ENCODE measurements at regions not wholly inside any gene's neighbourhood (a gene's known extent, or its start where the extent isn't known, plus 50 kb on each side); places are given as distances from the start of the nearest gene placed in this dataset.
"Not testable (repeated sequence)": the region's sequence is repeated elsewhere in the genome, so short reads cannot be mapped to it uniquely, and the experiment has no call there.

DNA sequence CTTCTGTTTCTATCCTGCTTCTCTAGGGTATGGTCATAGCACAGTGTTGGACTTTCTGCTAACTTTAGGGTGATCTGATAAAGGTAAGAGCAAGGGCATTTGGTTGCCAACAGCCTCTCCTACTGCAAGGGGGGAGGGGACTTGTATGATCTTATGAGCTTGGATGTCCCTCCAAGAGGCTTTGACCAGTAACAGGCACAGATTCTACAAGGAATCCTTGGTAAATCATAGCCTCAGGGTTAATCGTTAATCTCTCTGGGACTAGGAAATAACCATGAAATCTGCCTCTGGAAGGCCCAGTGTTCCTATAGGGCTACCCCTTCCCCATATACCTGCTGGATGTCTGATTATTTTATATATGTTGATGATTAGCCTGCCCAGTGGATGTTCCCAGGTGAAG lies 134.8 kb upstream of the TNFSF4 start:
- DNase-seq (ENCODE audit: low read depth) = no peak

- DNase-seq (ENCODE audit: low read depth) = no peak
These were observed 134.4 kb upstream of the PRDX6 start for GRCh38 chr1:173342736-173343135.

GRCh38 chr1:173344034-173344743 lies 132.9 kb upstream of the PRDX6 start:
- DNase-seq (ENCODE audit: low read depth) = no peak

GRCh38 chr1:173347282-173347818 lies 129.8 kb upstream of the PRDX6 start:
- no peak for DNase-seq (ENCODE audit: low read depth)

DNA sequence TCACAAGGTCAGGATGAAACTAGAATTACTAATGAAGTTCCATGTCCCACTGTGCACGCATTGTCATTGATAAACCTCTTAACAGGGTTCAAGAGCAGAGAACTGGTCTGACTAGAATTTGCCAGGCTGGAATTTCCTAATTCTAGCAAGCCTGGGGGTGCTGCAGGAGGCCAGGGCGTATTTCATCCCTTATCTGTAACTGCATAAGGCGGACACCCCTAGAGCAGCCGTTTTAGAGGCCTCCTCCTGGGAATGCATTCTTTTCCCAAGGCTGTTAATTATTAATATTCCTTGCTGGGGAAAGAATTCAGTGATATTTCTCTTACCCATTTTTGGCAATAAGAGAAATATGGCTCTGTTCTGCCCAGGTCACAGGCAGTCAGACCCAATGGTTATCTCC lies 124.5 kb upstream of the PRDX6 start:
- DNase-seq (ENCODE audit: low read depth) = not testable (repeated sequence)

- DNase-seq (ENCODE audit: low read depth) = no peak
These were observed 123.8 kb upstream of the PRDX6 start for GRCh38 chr1:173353350-173353749.

GRCh38 chr1:173354937-173355280 lies 122.2 kb upstream of the PRDX6 start:
- DNase-seq (ENCODE audit: low read depth) = peak; percentile 73

GRCh38 chr1:173355281-173356031 lies 121.7 kb upstream of the PRDX6 start:
- no peak for DNase-seq (ENCODE audit: low read depth)

GRCh38 chr1:173356191-173356762 lies 120.9 kb upstream of the PRDX6 start:
- DNase-seq (ENCODE audit: low read depth) = no peak

GRCh38 chr1:173360487-173361063 lies 116.6 kb upstream of the PRDX6 start:
- no peak for DNase-seq (ENCODE audit: low read depth)

DNA sequence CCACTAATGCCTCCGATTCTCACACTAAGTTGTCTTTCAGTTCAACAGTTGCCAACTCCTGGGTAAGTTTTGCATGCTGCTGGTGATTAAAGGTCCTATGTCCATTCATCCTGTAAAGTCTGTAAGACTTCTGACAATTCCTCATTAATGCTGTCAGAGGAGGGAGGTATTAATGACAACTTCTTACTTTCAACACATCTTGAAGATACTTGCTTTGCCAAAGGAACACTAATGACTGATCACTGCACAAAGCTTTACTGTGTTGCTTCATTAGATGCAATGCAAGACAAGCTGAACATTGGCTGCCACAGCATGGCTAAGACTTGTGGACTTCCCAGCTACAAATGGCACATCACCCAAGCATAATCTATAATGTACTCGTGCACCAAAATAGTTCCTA lies 114.6 kb upstream of the PRDX6 start:
- no peak for DNase-seq (ENCODE audit: low read depth)

DNA sequence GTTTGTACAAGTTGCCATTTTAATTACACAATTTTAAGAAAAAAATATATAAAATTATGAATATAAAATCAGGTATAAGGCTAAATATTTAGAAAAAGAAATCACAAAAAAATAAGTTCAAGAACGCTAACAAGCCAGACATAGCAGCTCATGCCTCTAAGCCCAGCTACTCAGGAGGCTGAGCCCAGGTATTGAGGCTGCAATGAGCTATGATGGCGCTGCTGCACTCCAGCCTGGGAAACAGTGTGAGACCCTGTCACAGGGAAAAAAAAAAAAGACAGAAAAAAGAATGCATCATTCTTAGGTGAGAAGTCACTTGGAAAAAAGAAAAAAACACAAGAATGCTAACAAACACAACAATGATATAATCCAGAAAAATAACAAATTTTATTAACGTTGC lies 112.3 kb upstream of the PRDX6 start:
- no peak for DNase-seq (ENCODE audit: low read depth)

- DNase-seq (ENCODE audit: low read depth) = no peak
These were observed 111.8 kb upstream of the PRDX6 start for GRCh38 chr1:173365341-173365740.

DNA sequence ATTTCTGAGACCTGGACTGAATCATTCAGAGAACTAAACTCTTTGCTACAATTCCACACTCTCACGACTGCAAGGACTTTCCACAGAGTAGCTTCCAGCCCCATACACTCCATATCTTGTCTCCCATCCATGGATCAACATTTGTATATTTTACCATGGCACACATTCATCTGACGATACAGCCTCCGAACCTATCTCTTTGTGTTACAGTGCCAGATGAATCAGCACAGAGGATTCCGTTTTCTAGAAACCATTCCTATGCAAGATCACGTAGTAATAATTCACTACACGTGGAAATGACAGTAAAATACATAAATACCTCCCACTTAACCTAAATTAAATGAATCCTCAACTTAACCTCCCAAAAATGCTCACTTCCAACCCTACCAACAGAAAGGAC lies 110.0 kb upstream of the PRDX6 start:
- no peak for DNase-seq (ENCODE audit: low read depth)

GRCh38 chr1:173370586-173370985 lies 106.5 kb upstream of the PRDX6 start:
- peak; percentile 62 for DNase-seq (ENCODE audit: low read depth)

DNA sequence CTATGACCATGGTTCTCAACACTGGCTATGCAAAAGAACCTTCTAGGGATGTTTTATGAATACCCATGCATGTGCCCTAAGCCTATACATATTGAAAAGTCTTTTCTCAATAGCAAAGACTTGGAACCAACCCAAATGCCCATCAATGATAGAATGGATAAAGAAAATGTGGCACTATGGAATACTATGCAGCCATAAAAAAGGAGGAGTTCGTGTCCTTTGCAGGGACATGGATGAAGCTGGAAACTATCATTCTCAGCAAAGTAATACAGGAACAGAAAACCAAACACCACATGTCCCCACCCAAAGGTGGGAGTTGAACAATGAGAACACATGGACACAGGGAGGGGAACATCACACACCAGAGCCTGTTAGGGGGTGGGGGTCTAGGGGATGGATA lies 101.1 kb upstream of the PRDX6 start:
- not testable (repeated sequence) for DNase-seq (ENCODE audit: low read depth)

DNA sequence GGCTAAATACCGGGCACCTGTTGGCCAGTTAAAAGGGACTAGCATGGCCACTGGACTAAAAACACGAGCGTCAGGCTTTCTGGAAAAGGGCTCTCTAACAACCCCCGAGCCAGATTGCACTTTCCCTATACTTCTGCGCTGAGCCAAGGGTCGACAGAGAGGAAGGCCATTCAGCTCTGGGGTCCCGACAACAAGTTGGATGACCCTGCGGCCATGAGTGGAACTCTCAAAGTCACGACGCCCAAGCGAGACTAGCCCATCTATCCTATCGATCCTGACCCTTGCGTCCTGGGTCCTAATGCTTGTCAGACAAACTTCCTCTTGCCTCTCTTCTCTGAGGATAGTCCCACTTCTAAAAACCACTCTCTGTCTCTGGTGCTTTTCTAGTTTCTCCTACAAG lies 99.9 kb upstream of the PRDX6 start:
- no peak for DNase-seq (ENCODE audit: low read depth)

DNA sequence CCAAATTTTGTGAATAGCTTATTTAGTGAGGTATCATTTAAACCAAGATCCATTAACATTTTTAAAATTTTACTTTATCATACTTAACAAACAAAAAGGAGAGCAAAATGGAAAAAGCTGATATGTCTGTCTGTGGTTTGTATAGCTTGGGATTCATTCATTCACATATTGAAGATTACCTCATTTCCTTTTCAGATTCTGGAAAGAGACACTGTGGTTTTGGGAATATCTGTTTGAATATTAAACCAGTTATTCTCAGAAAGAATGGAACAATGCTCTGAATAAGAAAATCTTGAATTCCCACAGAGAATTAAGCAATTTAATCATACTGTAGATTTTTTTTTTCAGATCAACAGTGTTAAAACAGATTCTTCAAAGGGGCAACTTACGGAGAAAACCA lies 93.8 kb upstream of the PRDX6 start:
- DNase-seq (ENCODE audit: low read depth) = peak; percentile 37

DNA sequence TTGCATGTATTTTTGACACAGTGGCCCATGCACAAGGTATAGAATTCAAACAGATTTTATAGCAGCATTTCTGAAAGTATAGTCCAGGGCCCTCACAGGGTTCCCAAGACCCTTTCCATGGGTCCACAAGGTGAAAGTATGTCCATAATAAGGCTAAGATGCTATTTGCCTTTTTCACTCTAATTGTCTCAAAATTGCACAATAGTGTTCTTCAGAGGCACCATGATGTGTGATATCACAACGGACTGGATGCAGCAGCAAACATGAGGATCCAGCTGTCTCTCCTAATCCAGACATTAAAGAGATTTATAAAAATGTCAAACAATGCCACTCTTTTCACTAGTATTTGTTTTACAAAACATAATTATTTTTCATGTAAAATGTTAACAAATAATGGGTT lies 88.8 kb upstream of the PRDX6 start:
- DNase-seq (ENCODE audit: low read depth) = no peak

DNA sequence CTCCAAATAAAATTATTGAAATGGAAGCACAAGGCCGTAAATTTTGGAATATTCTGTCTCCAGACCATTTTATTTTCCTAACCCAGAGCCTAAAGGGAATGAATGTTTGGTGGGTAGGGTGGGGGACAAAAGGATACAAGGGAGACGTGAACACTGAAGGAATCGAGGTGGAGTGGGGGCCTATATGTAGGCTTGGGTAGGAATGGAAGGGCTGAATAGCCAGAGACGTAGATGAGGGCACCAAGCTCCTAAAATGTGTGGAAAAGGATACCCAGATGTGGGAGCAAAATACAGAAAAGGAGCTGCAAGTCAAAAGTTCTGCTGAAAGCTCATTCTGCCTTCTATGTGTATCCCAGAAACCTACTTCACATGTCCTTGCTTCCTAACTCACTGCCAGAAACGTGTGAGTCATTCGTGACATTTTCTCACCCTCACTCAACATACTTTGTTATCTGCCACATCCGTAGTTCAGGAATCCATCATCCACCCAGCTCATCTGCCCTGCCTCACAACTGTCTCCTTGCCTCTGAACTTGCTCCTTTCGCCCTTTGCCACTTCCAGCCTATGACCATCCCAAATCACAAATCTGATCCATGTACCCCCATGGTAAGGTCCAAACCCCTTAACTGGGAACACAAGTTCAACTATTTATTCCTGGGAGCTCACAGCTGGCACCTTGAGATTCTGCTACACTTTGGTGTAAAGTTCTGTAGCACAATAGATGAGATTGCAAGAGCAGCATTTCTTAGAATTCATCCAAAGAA lies 84.1 kb upstream of the PRDX6 start:
- DNase-seq (ENCODE audit: low read depth) = peak; percentile 95

- DNase-seq (ENCODE audit: low read depth) = peak; percentile 11
These were observed 83.5 kb upstream of the PRDX6 start for GRCh38 chr1:173393659-173394000.

DNA sequence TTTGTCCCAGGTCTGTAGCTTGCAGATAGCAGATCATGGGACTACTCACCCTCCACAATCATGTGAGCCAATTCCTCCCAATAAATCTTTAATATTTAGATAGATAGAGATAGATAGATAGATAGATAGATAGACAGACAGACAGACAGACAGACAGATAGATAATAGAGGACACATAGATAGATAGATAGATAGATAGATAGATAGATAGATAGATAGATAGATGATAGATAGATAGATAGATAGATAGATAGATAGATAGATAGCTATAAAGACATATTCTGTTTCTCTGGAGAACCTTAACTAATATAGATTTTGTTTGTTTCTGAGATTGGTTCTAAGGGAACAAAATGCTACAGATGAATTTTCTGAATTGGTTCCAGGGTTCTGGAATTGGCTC lies 82.3 kb upstream of the PRDX6 start:
- DNase-seq (ENCODE audit: low read depth) = not testable (repeated sequence)

Data from HT1080 (cell line).